ENCODE measurements at regions not wholly inside any gene's neighbourhood (a gene's known extent, or its start where the extent isn't known, plus 50 kb on each side); places are given as distances from the start of the nearest gene placed in this dataset.

DNA sequence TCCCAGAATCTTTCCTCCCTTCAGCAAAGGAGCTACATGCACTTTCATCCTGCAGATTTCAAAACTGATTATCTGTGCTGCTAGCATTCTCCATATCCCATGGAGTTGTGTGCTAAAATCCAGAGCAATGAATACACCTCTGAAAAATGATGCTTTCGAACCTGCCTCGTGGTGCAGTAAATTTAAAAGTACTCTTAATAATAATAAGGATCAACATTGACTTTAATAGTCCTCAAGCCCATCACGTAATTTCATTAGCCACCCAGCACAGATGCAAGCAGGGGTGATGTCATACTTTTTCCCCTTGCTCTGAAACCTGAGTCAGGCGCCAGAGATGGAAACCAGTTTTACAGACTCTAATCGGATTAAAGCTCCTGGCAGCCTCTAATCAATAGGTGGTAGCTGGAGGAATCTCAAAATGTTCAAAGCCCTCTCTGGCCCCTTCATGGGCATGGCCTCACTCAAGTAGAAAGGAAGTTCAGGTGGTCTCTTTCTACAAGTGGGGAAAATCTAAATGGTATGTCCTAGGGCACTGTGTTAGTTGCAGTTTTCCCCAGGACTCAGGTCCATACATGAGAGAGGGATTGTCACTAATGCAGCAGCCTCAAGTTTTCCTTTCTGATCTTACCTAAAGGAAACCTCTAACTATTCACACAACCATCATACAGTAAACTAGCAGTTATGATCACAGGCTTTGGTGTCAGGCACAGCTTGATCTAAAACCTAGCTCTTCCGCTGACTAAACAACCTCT is 221.6 kb upstream of the SLC30A5 start:
- DNase-seq (ENCODE audit: low spot score) = peak; percentile 78

- no peak for DNase-seq (ENCODE audit: low spot score)
Observed at GRCh38 chr5:68873198-68873597, 220.6 kb upstream of the SLC30A5 start.

- no peak for DNase-seq (ENCODE audit: low spot score)
Observed at GRCh38 chr5:68875351-68875750, 218.5 kb upstream of the SLC30A5 start.

DNA sequence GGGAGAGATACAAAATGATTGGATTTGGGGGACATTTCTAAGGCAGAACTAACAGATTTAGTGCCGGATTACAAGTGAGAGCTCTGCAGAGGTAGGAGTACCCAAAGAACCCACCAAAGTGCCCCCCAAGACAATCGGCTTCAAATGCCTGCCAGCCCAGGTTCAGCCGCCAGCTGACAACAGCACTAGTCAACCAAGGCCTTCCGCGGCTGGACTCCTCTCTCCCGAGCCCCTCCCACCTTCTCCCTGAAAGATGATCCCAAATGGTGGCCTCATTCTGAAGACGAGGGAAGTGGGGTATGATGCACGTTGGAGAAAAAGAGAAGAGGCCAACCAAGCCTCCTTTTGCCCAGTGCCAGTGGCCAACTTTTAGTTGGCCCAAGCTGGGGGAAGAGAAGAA is 210.4 kb upstream of the SLC30A5 start:
- DNase-seq (ENCODE audit: low spot score) = no peak

- no peak for DNase-seq (ENCODE audit: low spot score)
Observed at GRCh38 chr5:68884144-68884754, 209.6 kb upstream of the SLC30A5 start.

GRCh38 chr5:68884883-68885282 is 208.9 kb upstream of the SLC30A5 start:
- no peak for DNase-seq (ENCODE audit: low spot score)

GRCh38 chr5:68886814-68887213 is 207.0 kb upstream of the SLC30A5 start:
- DNase-seq (ENCODE audit: low spot score) = no peak

DNA sequence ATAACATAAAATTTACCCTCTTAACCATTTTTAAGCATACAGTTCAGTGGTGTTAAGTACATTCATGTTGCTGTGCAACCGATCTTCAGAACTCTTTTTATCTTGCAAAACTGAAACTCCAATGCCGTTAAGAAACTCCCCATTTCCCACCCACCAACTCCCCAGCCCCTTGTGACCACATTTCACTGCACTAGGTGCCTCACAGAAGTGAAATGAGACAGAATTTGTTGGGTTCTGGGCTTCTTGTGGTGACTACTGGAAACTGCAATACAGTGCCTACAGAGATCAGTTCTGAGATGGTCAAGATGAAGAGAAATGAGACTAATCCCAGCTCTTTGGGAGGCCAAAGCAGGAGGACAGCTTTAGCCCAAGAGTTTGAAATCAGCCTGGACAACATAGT is 202.1 kb upstream of the SLC30A5 start:
- DNase-seq (ENCODE audit: low spot score) = no peak

- DNase-seq (ENCODE audit: low spot score) = no peak
Observed at GRCh38 chr5:68894673-68895072, 199.1 kb upstream of the SLC30A5 start.

- peak; percentile 81 for DNase-seq (ENCODE audit: low spot score)
Observed at GRCh38 chr5:68898951-68899471, 194.8 kb upstream of the SLC30A5 start.

DNA sequence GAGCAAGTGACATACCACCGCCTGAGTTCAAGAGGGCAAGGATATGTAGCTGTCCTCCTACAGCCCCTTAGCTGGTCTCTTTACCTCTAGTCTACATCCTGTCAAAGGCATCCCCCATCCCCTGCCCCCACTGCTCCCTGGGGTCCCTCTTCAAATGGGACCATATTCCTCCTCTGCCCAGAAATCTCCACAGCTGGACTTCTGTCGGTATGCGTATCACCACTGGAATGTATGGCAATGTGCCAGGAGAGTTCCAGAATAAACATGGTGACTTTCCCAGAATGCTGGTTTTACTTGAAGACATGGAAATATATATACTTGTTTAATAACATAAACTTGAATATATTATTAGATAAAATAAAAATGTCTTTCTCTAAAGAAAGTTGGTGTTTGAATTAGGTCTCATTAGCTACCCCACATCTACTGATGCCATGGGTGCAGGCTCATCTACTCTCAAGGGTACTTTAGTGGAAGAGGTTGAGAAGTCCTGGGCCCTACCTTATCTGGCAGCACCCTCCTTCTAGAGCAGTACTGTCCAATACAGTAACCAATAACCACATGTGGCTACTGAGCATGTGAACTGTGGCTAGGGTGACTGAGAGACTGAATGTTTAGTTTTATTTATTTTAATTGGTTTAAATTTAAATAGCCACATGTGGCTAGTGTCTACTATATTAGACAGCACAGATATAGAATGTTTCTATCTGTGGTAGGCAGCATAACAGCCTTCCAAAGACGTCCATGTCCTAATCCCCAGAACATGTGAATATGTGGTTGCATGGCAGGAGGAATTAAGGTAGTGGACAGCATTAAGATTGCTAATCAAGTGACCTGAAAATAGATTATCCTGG is 181.7 kb upstream of the SLC30A5 start:
- no peak for DNase-seq (ENCODE audit: low spot score)

DNA sequence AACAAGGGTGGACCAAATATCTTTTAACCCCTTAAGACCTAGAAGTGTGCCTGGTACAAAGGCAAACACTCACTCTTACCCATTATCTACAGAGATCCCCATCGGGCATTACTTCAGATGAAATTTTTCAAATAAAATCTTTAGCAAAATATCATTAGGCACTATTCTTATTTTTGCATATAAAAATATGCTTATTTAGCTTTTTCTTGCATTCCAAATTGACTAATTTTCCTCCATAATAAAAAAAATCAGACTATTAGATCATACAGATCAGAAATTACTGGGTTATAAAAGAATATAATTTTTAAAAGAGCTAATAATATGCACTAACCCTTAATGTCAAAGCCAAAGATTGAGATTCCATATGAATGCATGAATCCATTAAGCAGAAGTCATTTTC is 178.7 kb upstream of the SLC30A5 start:
- no peak for DNase-seq (ENCODE audit: low spot score)

- DNase-seq (ENCODE audit: low spot score) = no peak
Observed at GRCh38 chr5:68918306-68918705, 175.5 kb upstream of the SLC30A5 start.

DNA sequence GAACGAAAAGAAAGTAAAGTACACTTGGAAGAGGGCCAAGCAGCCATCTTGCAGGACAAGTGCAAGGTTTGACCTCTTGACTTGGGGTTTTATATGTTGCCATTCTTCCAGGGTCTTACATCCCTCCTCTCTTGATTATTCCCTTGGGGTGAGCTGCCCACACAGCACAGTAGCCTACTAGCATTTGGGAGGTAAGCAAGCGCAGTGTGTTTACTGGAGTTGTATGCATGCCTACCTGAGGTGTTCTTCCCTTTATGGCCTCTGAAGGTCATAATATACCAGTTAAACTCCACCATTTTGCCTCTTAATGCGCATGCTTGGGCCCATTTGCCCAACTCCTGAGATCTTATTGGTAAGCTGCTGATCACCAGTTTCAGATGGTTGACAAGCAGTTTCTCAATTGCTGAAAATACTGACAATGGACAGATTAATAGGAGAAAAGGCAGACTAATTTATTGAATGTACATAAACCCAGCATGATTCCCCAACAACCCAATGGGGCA is 173.8 kb upstream of the SLC30A5 start:
- DNase-seq (ENCODE audit: low spot score) = no peak

DNA sequence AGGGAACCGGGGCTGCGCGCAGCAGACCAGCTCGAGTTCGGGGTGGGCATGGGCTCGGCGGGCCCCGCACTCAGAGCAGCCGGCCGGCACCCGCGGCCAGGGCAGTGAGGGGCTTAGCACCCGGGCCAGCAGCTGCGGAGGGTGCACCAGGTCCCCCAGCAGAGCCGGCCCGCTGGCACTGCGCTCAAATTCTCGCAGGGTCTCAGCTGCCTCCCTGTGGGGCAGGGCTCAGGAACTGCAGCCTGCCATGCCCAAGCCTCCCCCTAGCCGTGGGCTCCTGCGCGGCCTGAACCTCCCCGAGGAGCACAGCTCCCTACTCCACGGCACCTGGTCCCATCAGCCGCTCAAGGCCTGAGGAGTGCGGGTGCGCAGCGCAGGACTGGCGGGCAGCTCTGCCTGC is 172.9 kb upstream of the SLC30A5 start:
- no peak for DNase-seq (ENCODE audit: low spot score)

DNA sequence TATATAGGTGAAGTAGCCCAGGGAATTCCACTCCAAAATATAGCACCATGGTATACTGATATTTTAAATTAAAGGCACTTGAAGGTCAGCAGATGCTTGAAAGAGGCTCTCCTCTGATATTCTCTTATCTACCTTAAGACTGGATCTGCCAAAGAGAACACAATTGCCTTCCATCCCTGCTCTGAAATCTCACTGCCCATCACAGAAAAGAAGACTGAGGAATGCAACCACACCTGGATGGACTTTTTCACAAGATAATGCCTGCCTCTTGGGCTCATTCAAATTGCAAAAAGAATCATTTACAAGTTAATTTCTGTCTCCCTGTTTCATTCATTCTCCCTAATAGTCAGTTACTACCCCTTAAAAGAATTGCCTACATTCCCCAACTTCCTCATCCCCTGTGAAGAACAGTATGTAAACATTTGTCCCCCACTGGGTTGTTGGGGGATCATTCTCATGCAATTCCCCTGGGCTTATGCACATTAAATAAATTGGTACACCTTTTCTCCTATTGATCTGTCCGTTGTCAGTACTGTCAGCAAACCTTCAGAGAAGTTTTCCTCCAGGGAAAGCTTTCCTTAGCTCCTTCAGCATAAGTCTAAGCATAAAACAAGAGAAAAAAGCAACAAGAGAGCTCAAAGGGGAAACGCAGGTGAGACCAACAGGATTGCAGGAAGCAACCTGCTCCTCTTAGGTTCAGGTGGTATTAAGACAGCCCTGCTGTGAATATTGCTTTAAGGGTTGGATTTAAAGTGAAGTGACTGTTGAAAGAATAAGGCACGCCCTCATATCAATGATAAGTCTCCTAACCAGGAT is 171.4 kb upstream of the SLC30A5 start:
- no peak for DNase-seq (ENCODE audit: low spot score)

DNA sequence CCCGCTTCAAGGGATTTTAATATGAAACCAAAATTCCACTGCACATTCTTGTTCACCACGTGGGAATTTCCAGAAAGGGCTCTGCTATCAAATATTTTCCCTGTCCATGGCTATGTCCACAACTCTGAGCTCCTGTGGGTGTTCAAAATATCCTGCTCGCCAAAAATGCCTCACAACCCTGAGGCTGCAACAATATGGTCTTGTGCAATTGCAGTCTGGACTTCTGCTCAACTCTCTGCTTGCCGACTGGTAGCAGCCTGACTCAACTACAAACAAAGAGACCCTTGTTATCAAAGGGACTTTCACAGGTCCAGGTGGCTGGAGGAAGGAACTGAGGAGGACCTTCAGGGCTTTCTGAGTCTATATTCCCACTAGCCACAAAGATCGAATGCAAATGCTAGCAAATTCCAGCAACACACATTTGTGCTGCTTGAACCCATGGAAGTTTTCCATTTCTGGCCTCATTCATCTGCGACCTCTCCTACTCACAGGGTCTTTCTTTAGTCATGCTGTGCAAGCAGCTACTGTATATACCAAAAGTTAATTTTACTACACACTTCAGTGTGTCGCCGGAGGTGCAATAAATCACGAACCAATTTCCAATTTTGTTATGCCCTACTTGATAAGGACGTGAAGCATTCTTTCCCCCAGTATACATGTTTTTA is 169.2 kb upstream of the SLC30A5 start:
- DNase-seq (ENCODE audit: low spot score) = no peak

DNA sequence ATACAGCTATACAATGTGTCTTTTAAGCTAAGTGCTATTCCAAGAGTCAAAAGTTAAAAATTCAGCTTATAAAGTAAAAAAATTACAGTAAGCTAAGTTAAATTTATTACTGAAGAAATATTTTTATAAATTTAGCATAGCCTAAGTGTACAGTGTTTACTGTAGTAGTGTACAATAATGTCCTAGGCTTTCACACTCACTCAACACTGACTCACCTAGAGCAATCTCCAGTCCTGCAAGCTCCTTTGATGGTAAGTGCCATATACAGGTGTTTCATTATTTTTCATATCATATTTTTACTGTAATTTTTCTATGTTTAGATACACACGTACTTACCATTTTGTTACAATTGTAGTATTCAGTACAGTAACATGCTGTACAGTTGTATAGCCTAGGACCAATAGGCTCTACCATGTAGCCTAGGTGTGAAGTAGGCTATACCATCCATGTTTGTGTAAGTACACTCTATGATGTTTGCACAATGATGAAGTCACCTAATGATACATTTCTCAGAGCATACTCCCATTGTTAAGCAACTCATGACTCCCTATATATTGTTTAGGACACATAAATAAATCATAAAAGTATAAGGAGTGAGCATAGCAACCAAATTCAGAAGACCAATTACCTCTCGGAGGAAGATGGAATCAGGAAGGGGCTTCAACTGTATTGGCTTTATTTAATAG is 165.1 kb upstream of the SLC30A5 start:
- DNase-seq (ENCODE audit: low spot score) = no peak

GRCh38 chr5:68930139-68930538 is 163.7 kb upstream of the SLC30A5 start:
- no peak for DNase-seq (ENCODE audit: low spot score)

GRCh38 chr5:68932830-68933434 is 160.9 kb upstream of the SLC30A5 start:
- no peak for DNase-seq (ENCODE audit: low spot score)

Data from D341Med (cell line).